Neural cell (in vitro differentiated cells): ENCODE measurements at regions not wholly inside any gene's neighbourhood (a gene's known extent, or its start where the extent isn't known, plus 50 kb on each side); places are given as distances from the start of the nearest gene placed in this dataset.

Experiments used
- H2AFZ ChIP-seq: fragments of 200-600, 300-800 bp; sonication (generic), shearing (Covaris generic); 2 replicates; pipeline ENCODE4 v1.6.0; 2014; ENCODE audit warnings: low read depth, mild to moderate bottlenecking, antibody characterized with exemption, low read length, moderate library complexity
- H3F3A ChIP-seq: fragments of 200-600 bp; shearing (Covaris generic); 2 replicates; pipeline ENCODE4 v1.6.1; 2016; ENCODE audit warnings: mild to moderate bottlenecking, moderate library complexity, mixed read lengths, antibody characterized with exemption, low read length; ENCODE audit not compliant: insufficient read depth, poor library complexity, severe bottlenecking
- H3K27ac ChIP-seq: fragments of 200-600, 300-800 bp; sonication (generic), shearing (Covaris generic); 2 replicates; pipeline ENCODE4 v1.5.1; 2014; ENCODE audit warnings: mild to moderate bottlenecking, low read length, moderate library complexity
- H3K27me3 ChIP-seq: fragments of 300-800, 200-600 bp; sonication (generic), shearing (Covaris generic); 2 replicates; pipeline ENCODE4 v1.6.0; 2014; ENCODE audit warnings: mild to moderate bottlenecking, low read depth, low read length, moderate library complexity; ENCODE audit not compliant: insufficient read depth
- H3K36me3 ChIP-seq: fragments of 300-800, 200-600 bp; sonication (generic), shearing (Covaris generic); 2 replicates; pipeline ENCODE4 v1.5.1; 2014; ENCODE audit warnings: mild to moderate bottlenecking, antibody characterized with exemption, low read length, moderate library complexity; ENCODE audit not compliant: insufficient read depth
- H3K4me2 ChIP-seq: fragments of 300-800, 200-600 bp; sonication (generic), shearing (Covaris generic); 2 replicates; pipeline ENCODE4 v1.6.0; 2014; ENCODE audit warnings: mild to moderate bottlenecking, low read length
- H3K4me3 ChIP-seq: fragments of 300-800, 200-600 bp; sonication (generic), shearing (Covaris generic); 2 replicates; pipeline ENCODE4 v1.5.1; 2014; ENCODE audit warnings: mild to moderate bottlenecking, low read length, moderate library complexity
- H3K79me2 ChIP-seq: fragments of 200-600 bp; shearing (Covaris generic); replicated peaks from 2 replicates; pipeline ENCODE4 v1.6.0; 2014; ENCODE audit warnings: mild to moderate bottlenecking, low read length, moderate library complexity; ENCODE audit not compliant: insufficient read depth
- H3K9ac ChIP-seq: fragments of 300-800, 200-600 bp; sonication (generic), shearing (Covaris generic); 2 replicates; pipeline ENCODE4 v1.6.1; 2016; ENCODE audit warnings: mild to moderate bottlenecking, low read length, mixed read lengths
- H3K9me2 ChIP-seq: fragments of 200-600 bp; shearing (Covaris generic); 2 replicates; pipeline ENCODE4 v1.6.1; 2016; ENCODE audit warnings: mild to moderate bottlenecking, low read length, mixed read lengths; ENCODE audit not compliant: insufficient read depth
- H3K9me3 ChIP-seq: fragments of 200-600, 300-800 bp; sonication (generic), shearing (Covaris generic); 2 replicates; pipeline ENCODE4 v1.6.1; 2016; ENCODE audit warnings: mild to moderate bottlenecking, mixed run types, low read length, moderate library complexity, mixed read lengths
- H4K20me1 ChIP-seq: fragments of 200-600 bp; shearing (Covaris generic); 2 replicates; pipeline ENCODE4 v1.6.1; 2016; ENCODE audit warnings: mild to moderate bottlenecking, mixed run types; ENCODE audit not compliant: insufficient read depth
- CTCF ChIP-seq: fragments of 450-650 bp; IDR thresholded peaks from 2 replicates; pipeline ENCODE4 v1.5.1; 2014; ENCODE audit warnings: antibody characterized with exemption, mild to moderate bottlenecking, moderate library complexity; ENCODE audit not compliant: poor library complexity, severe bottlenecking
- EP300 ChIP-seq: fragments of 450-650 bp; conservative IDR thresholded peaks from 2 replicates; pipeline ENCODE4 v1.6.1; 2014; ENCODE audit warnings: antibody characterized with exemption, mild to moderate bottlenecking, moderate library complexity; ENCODE audit not compliant: poor library complexity, severe bottlenecking
- EZH2 ChIP-seq: fragments of 200-600, 300-800 bp; shearing (Covaris generic), sonication (generic); IDR thresholded peaks from 2 replicates; pipeline ENCODE4 v1.6.1; 2014; ENCODE audit warnings: antibody characterized with exemption, low read length, borderline replicate concordance, mild to moderate bottlenecking; ENCODE audit not compliant: insufficient read depth, poor library complexity, severe bottlenecking
- MXI1 ChIP-seq: fragments of 450-650 bp; conservative IDR thresholded peaks from 2 replicates; pipeline ENCODE4 v1.6.1; 2014; ENCODE audit warnings: antibody characterized with exemption, mild to moderate bottlenecking; ENCODE audit not compliant: poor library complexity, severe bottlenecking
- POLR2AphosphoS5 ChIP-seq: IDR thresholded peaks from 2 replicates; pipeline ENCODE4 v1.6.1; 2012
- RAD21 ChIP-seq: fragments of 450-650 bp; conservative IDR thresholded peaks from 2 replicates; pipeline ENCODE4 v1.6.1; 2014; ENCODE audit warnings: antibody characterized with exemption, mild to moderate bottlenecking, moderate library complexity
- REST ChIP-seq: IDR thresholded peaks from 2 replicates; pipeline ENCODE4 v1.6.1; 2012; ENCODE audit warnings: borderline replicate concordance
- SMC3 ChIP-seq: fragments of 450-650 bp; conservative IDR thresholded peaks from 2 replicates; pipeline ENCODE4 v1.6.1; 2014; ENCODE audit warnings: antibody characterized with exemption, mild to moderate bottlenecking, moderate library complexity; ENCODE audit not compliant: poor library complexity
- TAF1 ChIP-seq: IDR thresholded peaks from 2 replicates; pipeline ENCODE4 v1.6.1; 2012; ENCODE audit warnings: low read depth

GRCh38 chr6:113739041-113739655 is 118.0 kb upstream of the MARCKS start:
- no peak for TF ChIP-seq MXI1
- TF ChIP-seq EZH2 = no peak
- no peak for TF ChIP-seq REST
- TF ChIP-seq EP300 = no peak
- TF ChIP-seq CTCF = no peak
- no peak for TF ChIP-seq POLR2AphosphoS5
- TF ChIP-seq SMC3 = no peak
- no peak for TF ChIP-seq TAF1
- TF ChIP-seq RAD21 = no peak
- no peaks in the 10 kb centered on the region for H3F3A ChIP-seq
- no peak overlapping the region for H3K4me3 ChIP-seq
- H4K20me1 ChIP-seq = no peaks in the 10 kb centered on the region
- H3K9me2 ChIP-seq = no peaks in the 10 kb centered on the region
- no peaks in the 10 kb centered on the region for H3K27me3 ChIP-seq
- H3K9ac ChIP-seq = no peak overlapping the region
- no peak overlapping the region for H3K4me2 ChIP-seq
- no peaks in the 10 kb centered on the region for H3K36me3 ChIP-seq
- H2AFZ ChIP-seq = no peak overlapping the region
- no peaks in the 10 kb centered on the region for H3K9me3 ChIP-seq
- H3K27ac ChIP-seq = no peak overlapping the region
- no peaks in the 10 kb centered on the region for H3K79me2 ChIP-seq

- Histone ChIP-seq H3K9me2 (no peaks in the 10 kb centered on the region), H3K4me3 (no peak overlapping the region), H3K27me3 (no peaks in the 10 kb centered on the region), H4K20me1 (no peaks in the 10 kb centered on the region), H3K36me3 (no peaks in the 10 kb centered on the region), H3K79me2 (no peaks in the 10 kb centered on the region), H3K4me2 (no peak overlapping the region), H3F3A (no peaks in the 10 kb centered on the region), H3K27ac (no peak overlapping the region), H2AFZ (no peak overlapping the region), H3K9ac (no peak overlapping the region), H3K9me3 (no peaks in the 10 kb centered on the region)
- TF ChIP-seq TAF1 (no peak), MXI1 (no peak), EP300 (no peak), RAD21 (no peak)
Measured at GRCh38 chr6:113741651-113742050, 115.5 kb upstream of the MARCKS start.
